ENCODE measurements at regions not wholly inside any gene's neighbourhood (a gene's known extent, or its start where the extent isn't known, plus 50 kb on each side); places are given as distances from the start of the nearest gene placed in this dataset.

DNA sequence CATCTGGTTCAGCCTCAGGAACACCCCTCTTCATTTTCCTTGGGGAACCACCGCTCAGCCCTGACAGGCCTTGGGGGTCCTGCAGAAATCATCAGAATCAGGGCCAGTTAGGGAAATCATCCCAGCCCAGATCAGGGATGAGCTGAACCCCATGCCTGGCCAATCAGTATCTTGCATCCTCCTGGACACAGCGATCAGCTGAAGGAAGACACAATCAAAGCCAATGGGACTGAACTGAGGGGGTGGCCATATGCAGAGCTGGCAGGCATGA is 395.4 kb downstream of the MATN1 start:
- TF ChIP-seq FOXA2 (IDR thresholded peaks at IDR 0.05), result no peak
- TF ChIP-seq HNF4G (IDR thresholded peaks at IDR 0.05), result no peak
- TF ChIP-seq JUND (IDR thresholded peaks at IDR 0.05), result no peak
- no peak for TF ChIP-seq REST (IDR thresholded peaks at IDR 0.05)
- TF ChIP-seq EGR1 (IDR thresholded peaks at IDR 0.05; ENCODE audit: low read depth in 2 of 2), result no peak
- no peak for TF ChIP-seq SP1 (IDR thresholded peaks at IDR 0.05)
- TF ChIP-seq, protein P1, sequence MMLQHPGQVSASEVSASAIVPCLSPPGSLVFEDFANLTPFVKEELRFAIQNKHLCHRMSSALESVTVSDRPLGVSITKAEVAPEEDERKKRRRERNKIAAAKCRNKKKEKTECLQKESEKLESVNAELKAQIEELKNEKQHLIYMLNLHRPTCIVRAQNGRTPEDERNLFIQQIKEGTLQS (IDR thresholded peaks at IDR 0.05), result no peak
- no peak for TF ChIP-seq TAF1 (conservative IDR thresholded peaks at IDR 0.05)
- no peak for TF ChIP-seq ZBTB33 (IDR thresholded peaks at IDR 0.05)
- no peak for TF ChIP-seq RAD21 (IDR thresholded peaks at IDR 0.05)
- no peak for TF ChIP-seq HNF4A (conservative IDR thresholded peaks at IDR 0.05)
- TF ChIP-seq GABPA (IDR thresholded peaks at IDR 0.05 in 1 of 2, conservative IDR thresholded peaks at IDR 0.05 in 1 of 2), result no peak
- no peak for TF ChIP-seq RXRA (IDR thresholded peaks at IDR 0.05)
- TF ChIP-seq FOXA1 (IDR thresholded peaks at IDR 0.05), result no peak
- Histone ChIP-seq H3K36me3 (ENCODE audit: control insufficient read depth in 4 of 4, insufficient read depth in 3 of 4, low read depth in 1 of 4, low read length in 3 of 4) (no peaks in the 10 kb centered on the region), H3K4me3 (ENCODE audit: low read depth in 1 of 3, low read length in 3 of 3) (no peak overlapping the region), H3K4me1 (ENCODE audit: control insufficient read depth in 4 of 4, insufficient read depth in 4 of 4, low read length in 3 of 4) (no peaks in the 10 kb centered on the region), H3K27me3 (ENCODE audit: control insufficient read depth in 4 of 4, insufficient read depth in 4 of 4, low read length in 3 of 4) (peaks cover 0 to 4% (median 0%) of the 10 kb centered on the region in 4 donors), H3K27ac (ENCODE audit: low read depth in 1 of 2, low read length in 2 of 2) (no peak overlapping the region), H3K9ac (ENCODE audit: low read depth in 1 of 2, low read length in 2 of 2) (no peak overlapping the region), H3K9me3 (ENCODE audit: control insufficient read depth in 4 of 4, low read length in 3 of 4) (no peaks in the 10 kb centered on the region)
- DNase-seq (ENCODE audit: low spot score), result no peak
- WGBS, result 96% methylated on average over 2 of the region's 2 CpGs

DNA sequence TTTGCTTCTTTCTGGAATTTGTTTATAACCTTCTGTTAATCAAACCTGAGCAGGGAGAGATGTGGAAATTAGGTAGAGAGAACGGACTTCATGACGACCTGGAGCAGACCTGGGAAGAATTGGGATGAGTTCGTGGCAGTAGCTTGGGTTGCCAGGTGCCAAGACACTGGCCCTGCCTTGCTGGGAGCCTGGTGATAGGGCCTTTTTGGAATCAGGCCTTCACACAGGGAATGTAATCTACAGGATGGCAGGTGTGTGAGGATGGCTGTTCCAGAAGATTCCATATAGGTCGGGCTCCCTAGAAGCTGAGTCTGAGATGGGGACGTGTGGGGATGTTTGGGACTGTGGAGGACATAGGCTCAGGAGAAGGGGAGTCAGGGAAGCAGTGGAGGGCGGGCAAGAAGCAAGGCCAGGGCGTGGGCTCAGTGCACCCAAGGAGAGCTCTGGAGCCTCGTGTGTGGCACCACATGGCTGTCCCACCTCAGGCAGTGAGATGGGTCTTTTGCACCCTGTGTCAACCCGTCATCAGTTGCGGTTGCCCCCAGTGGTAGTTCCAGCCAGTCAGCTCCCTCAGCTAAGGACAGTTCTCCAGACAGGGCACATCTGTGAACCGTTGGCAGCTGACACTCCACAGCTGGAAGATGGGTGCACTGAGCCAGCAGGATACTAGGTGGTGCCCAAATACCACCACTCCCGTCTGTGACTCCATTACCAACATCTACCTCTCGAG is 395.9 kb downstream of the MATN1 start:
- WGBS, result 77% methylated on average over 13 of the region's 13 CpGs
- no peak for TF ChIP-seq NR2F2 (IDR thresholded peaks at IDR 0.05)
- TF ChIP-seq, protein P2, sequence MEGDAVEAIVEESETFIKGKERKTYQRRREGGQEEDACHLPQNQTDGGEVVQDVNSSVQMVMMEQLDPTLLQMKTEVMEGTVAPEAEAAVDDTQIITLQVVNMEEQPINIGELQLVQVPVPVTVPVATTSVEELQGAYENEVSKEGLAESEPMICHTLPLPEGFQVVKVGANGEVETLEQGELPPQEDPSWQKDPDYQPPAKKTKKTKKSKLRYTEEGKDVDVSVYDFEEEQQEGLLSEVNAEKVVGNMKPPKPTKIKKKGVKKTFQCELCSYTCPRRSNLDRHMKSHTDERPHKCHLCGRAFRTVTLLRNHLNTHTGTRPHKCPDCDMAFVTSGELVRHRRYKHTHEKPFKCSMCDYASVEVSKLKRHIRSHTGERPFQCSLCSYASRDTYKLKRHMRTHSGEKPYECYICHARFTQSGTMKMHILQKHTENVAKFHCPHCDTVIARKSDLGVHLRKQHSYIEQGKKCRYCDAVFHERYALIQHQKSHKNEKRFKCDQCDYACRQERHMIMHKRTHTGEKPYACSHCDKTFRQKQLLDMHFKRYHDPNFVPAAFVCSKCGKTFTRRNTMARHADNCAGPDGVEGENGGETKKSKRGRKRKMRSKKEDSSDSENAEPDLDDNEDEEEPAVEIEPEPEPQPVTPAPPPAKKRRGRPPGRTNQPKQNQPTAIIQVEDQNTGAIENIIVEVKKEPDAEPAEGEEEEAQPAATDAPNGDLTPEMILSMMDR (IDR thresholded peaks at IDR 0.05; ENCODE audit: low read depth, low read length, missing input control), result no peak
- TF ChIP-seq MAX (IDR thresholded peaks at IDR 0.05), result no peak
- no peak for TF ChIP-seq YY1 (IDR thresholded peaks at IDR 0.05)
- no peak for TF ChIP-seq ZBTB33 (IDR thresholded peaks at IDR 0.05)
- TF ChIP-seq JUND (IDR thresholded peaks at IDR 0.05), result no peak
- TF ChIP-seq HNF4G (IDR thresholded peaks at IDR 0.05), result no peak
- TF ChIP-seq RXRA (IDR thresholded peaks at IDR 0.05), result no peak
- TF ChIP-seq FOXA1 (IDR thresholded peaks at IDR 0.05), result no peak
- TF ChIP-seq HNF4A (conservative IDR thresholded peaks at IDR 0.05), result no peak
- TF ChIP-seq RAD21 (IDR thresholded peaks at IDR 0.05), result no peak
- TF ChIP-seq REST (IDR thresholded peaks at IDR 0.05), result no peak
- TF ChIP-seq EGR1 (IDR thresholded peaks at IDR 0.05; ENCODE audit: low read depth in 2 of 2), result no peak

More for the DNA sequence above, 395.9 kb downstream of the MATN1 start:
- no peaks in the 10 kb centered on the region for H3K36me3 ChIP-seq (ENCODE audit: control insufficient read depth in 4 of 4, insufficient read depth in 3 of 4, low read depth in 1 of 4, low read length in 3 of 4)
- no peak overlapping the region for H3K4me3 ChIP-seq (ENCODE audit: low read depth in 1 of 3, low read length in 3 of 3)
- H3K4me1 ChIP-seq (ENCODE audit: control insufficient read depth in 4 of 4, insufficient read depth in 4 of 4, low read length in 3 of 4), result no peaks in the 10 kb centered on the region
- H3K27me3 ChIP-seq (ENCODE audit: control insufficient read depth in 4 of 4, insufficient read depth in 4 of 4, low read length in 3 of 4), result peaks cover 0 to 4% (median 0%) of the 10 kb centered on the region in 4 donors
- no peaks in the 10 kb centered on the region for H3K9me3 ChIP-seq (ENCODE audit: control insufficient read depth in 4 of 4, low read length in 3 of 4)
- DNase-seq (ENCODE audit: low spot score), result peak; percentile 30
- H3K27ac ChIP-seq (ENCODE audit: low read depth in 1 of 2, low read length in 2 of 2), result no peak overlapping the region
- H3K9ac ChIP-seq (ENCODE audit: low read depth in 1 of 2, low read length in 2 of 2), result no peak overlapping the region
